Mucosa of rectum (tissue), 2 donors: ENCODE measurements at regions not wholly inside any gene's neighbourhood (a gene's known extent, or its start where the extent isn't known, plus 50 kb on each side); places are given as distances from the start of the nearest gene placed in this dataset.

Experiments
- H3K27ac ChIP-seq, 2 donors: one replicate each; pipeline ENCODE4 v1.7.0; 2013; ENCODE audit warnings: inconsistent platforms in 2 of 2, low read depth in 2 of 2, low read length in 2 of 2
- H3K27me3 ChIP-seq, 2 donors: one replicate each; pipeline ENCODE4 v1.7.0; 2013; ENCODE audit warnings: low read length in 2 of 2; ENCODE audit not compliant: control insufficient read depth in 2 of 2, insufficient read depth in 2 of 2
- H3K36me3 ChIP-seq, 2 donors: one replicate each; pipeline ENCODE4 v1.7.0; 2013; ENCODE audit warnings: low read length in 2 of 2; ENCODE audit not compliant: control insufficient read depth in 2 of 2, insufficient read depth in 2 of 2
- H3K4me1 ChIP-seq, 2 donors: one replicate each; pipeline ENCODE4 v1.7.0; 2013; ENCODE audit warnings: low read length in 2 of 2, mild to moderate bottlenecking in 1 of 2; ENCODE audit not compliant: control insufficient read depth in 2 of 2, insufficient read depth in 2 of 2
- H3K4me3 ChIP-seq, 2 donors: one replicate each; pipeline ENCODE4 v1.7.0; 2013; ENCODE audit warnings: low read length in 2 of 2
- H3K9ac ChIP-seq, 2 donors: one replicate each; pipeline ENCODE4 v1.7.0; 2013; ENCODE audit warnings: low read length in 2 of 2, low read depth in 1 of 2, mild to moderate bottlenecking in 1 of 2
- H3K9me3 ChIP-seq, 2 donors: one replicate each; pipeline ENCODE4 v1.7.0; 2013; ENCODE audit warnings: low read length in 2 of 2; ENCODE audit not compliant: control insufficient read depth in 2 of 2
- donor health status: healthy.
- donor health status: Normal muscosa, but diverticular disease.

GRCh38 chr5:158384535-158385481 is 525.9 kb upstream of the CLINT1 start:
- no peaks in the 10 kb centered on the region for H3K27me3 ChIP-seq
- no peak overlapping the region for H3K9ac ChIP-seq
- H3K9me3 ChIP-seq = peaks cover 0 to 3% of the 10 kb centered on the region in 2 donors
- H3K36me3 ChIP-seq = no peaks in the 10 kb centered on the region
- H3K4me3 ChIP-seq = no peak overlapping the region
- H3K27ac ChIP-seq = no peak overlapping the region
- peaks cover 7% of the 10 kb centered on the region in 2 donors for H3K4me1 ChIP-seq

GRCh38 chr5:158383486-158383885 is 524.5 kb upstream of the CLINT1 start:
- Histone ChIP-seq H3K4me1 (peaks cover 7% of the 10 kb centered on the region in 2 donors), H3K9ac (no peak overlapping the region), H3K9me3 (peaks cover 0 to 3% of the 10 kb centered on the region in 2 donors), H3K36me3 (no peaks in the 10 kb centered on the region), H3K27me3 (no peaks in the 10 kb centered on the region), H3K4me3 (no peak overlapping the region), H3K27ac (no peak overlapping the region)

- Histone ChIP-seq H3K27me3 (no peaks in the 10 kb centered on the region), H3K27ac (no peak overlapping the region), H3K9me3 (peaks cover 0 to 3% of the 10 kb centered on the region in 2 donors), H3K9ac (no peak overlapping the region), H3K4me3 (no peak overlapping the region), H3K4me1 (peaks cover 5 to 7% of the 10 kb centered on the region in 2 donors), H3K36me3 (no peaks in the 10 kb centered on the region)
Measured at GRCh38 chr5:158382473-158382872, 523.5 kb upstream of the CLINT1 start.

- Histone ChIP-seq H3K27me3 (no peaks in the 10 kb centered on the region), H3K36me3 (no peaks in the 10 kb centered on the region), H3K4me3 (no peak overlapping the region), H3K9me3 (peaks cover 0 to 3% of the 10 kb centered on the region in 2 donors), H3K27ac (no peak overlapping the region), H3K4me1 (peaks cover 4 to 7% of the 10 kb centered on the region in 2 donors), H3K9ac (no peak overlapping the region)
Measured at GRCh38 chr5:158381614-158382160, 522.7 kb upstream of the CLINT1 start.

- Histone ChIP-seq H3K9ac (no peak overlapping the region), H3K27ac (no peak overlapping the region), H3K4me3 (no peak overlapping the region), H3K9me3 (peaks cover 0 to 3% of the 10 kb centered on the region in 2 donors), H3K27me3 (no peaks in the 10 kb centered on the region), H3K36me3 (no peaks in the 10 kb centered on the region), H3K4me1 (peaks cover 4 to 7% of the 10 kb centered on the region in 2 donors)
Measured at GRCh38 chr5:158380661-158381060, 521.7 kb upstream of the CLINT1 start.

- Histone ChIP-seq H3K9ac (no peak overlapping the region), H3K4me3 (no peak overlapping the region), H3K4me1 (peaks cover 4 to 7% of the 10 kb centered on the region in 2 donors), H3K9me3 (no peaks in the 10 kb centered on the region), H3K27me3 (no peaks in the 10 kb centered on the region), H3K27ac (no peak overlapping the region), H3K36me3 (no peaks in the 10 kb centered on the region)
Measured at GRCh38 chr5:158378931-158379330, 520.0 kb upstream of the CLINT1 start.

GRCh38 chr5:158376679-158377078 is 517.7 kb upstream of the CLINT1 start:
- H3K4me1 ChIP-seq = no peaks in the 10 kb centered on the region
- no peaks in the 10 kb centered on the region for H3K9me3 ChIP-seq
- no peak overlapping the region for H3K27ac ChIP-seq
- H3K36me3 ChIP-seq = no peaks in the 10 kb centered on the region
- no peaks in the 10 kb centered on the region for H3K27me3 ChIP-seq
- H3K9ac ChIP-seq = no peak overlapping the region
- H3K4me3 ChIP-seq = no peak overlapping the region

GRCh38 chr5:158375531-158375930 is 516.6 kb upstream of the CLINT1 start:
- Histone ChIP-seq H3K4me1 (no peaks in the 10 kb centered on the region), H3K9ac (no peak overlapping the region), H3K27me3 (no peaks in the 10 kb centered on the region), H3K27ac (no peak overlapping the region), H3K36me3 (no peaks in the 10 kb centered on the region), H3K4me3 (no peak overlapping the region), H3K9me3 (no peaks in the 10 kb centered on the region)

GRCh38 chr5:158373608-158374395 is 514.9 kb upstream of the CLINT1 start:
- Histone ChIP-seq H3K27ac (no peak overlapping the region), H3K36me3 (no peaks in the 10 kb centered on the region), H3K27me3 (no peaks in the 10 kb centered on the region), H3K9ac (no peak overlapping the region), H3K9me3 (no peaks in the 10 kb centered on the region), H3K4me3 (no peak overlapping the region), H3K4me1 (no peaks in the 10 kb centered on the region)

GRCh38 chr5:158369241-158369640 is 510.3 kb upstream of the CLINT1 start:
- no peak overlapping the region for H3K4me3 ChIP-seq
- no peaks in the 10 kb centered on the region for H3K36me3 ChIP-seq

More at GRCh38 chr5:158369241-158369640, 510.3 kb upstream of the CLINT1 start:
- Histone ChIP-seq H3K9me3 (no peaks in the 10 kb centered on the region), H3K4me1 (no peaks in the 10 kb centered on the region), H3K27me3 (no peaks in the 10 kb centered on the region), H3K27ac (no peak overlapping the region), H3K9ac (no peak overlapping the region)
